Ishikawa (cell line): ENCODE measurements at regions not wholly inside any gene's neighbourhood (a gene's known extent, or its start where the extent isn't known, plus 50 kb on each side); places are given as distances from the start of the nearest gene placed in this dataset.

Experiments used
- EP300 ChIP-seq: IDR thresholded peaks from 2 replicates; pipeline ENCODE4 v1.6.1; 2012; ENCODE audit warnings: borderline replicate concordance
- FOXM1 ChIP-seq: IDR thresholded peaks from 2 replicates; pipeline ENCODE4 v1.6.1; 2012; ENCODE audit warnings: low read depth, borderline replicate concordance
- REST ChIP-seq: IDR thresholded peaks from 2 replicates; pipeline ENCODE4 v1.6.1; 2012; ENCODE audit warnings: low read depth, mild to moderate bottlenecking
- TAF1 ChIP-seq: IDR thresholded peaks from 2 replicates; pipeline ENCODE4 v1.6.1; 2012; ENCODE audit warnings: low read depth, mild to moderate bottlenecking
- TCF12 ChIP-seq: IDR thresholded peaks from 2 replicates; pipeline ENCODE4 v1.6.1; 2012; ENCODE audit warnings: low read depth
- USF1 ChIP-seq: IDR thresholded peaks from 2 replicates; pipeline ENCODE4 v1.6.1; 2012
- YY1 ChIP-seq: IDR thresholded peaks from 2 replicates; pipeline ENCODE4 v1.6.1; 2012; ENCODE audit warnings: low read depth

- TF ChIP-seq TAF1 (no peak), REST (no peak), FOXM1 (no peak), YY1 (no peak), EP300 (no peak), TCF12 (no peak), USF1 (no peak)
These were observed 65.0 kb upstream of the MAP3K4 start for GRCh38 chr6:160926281-160927276.
